Cardiac muscle cell (in vitro differentiated cells and primary cell): ENCODE measurements at regions not wholly inside any gene's neighbourhood (a gene's known extent, or its start where the extent isn't known, plus 50 kb on each side); places are given as distances from the start of the nearest gene placed in this dataset.
A peak's percentile ranks its signal among the peaks of the same experiment; 100 is the strongest.
"Not testable (repeated sequence)": the region's sequence is repeated elsewhere in the genome, so short reads cannot be mapped to it uniquely, and the experiment has no call there.

Experiments
- DNase-seq, 2 donors: peaks; one replicate each; pipeline versions ENCODE4 v3.0.0 to v3.0.0-alpha.2; 2010 to 2017; ENCODE audit warnings: low read depth in 1 of 2, low spot score in 1 of 2
- H3K27ac ChIP-seq: fragments of 200-600 bp; sonication (generic); 2 replicates; pipeline ENCODE4 v1.5.1; 2016
- H3K27me3 ChIP-seq: fragments of 200-600 bp; sonication (generic); 2 replicates; pipeline ENCODE4 v1.6.0; 2016; ENCODE audit warnings: control low read depth
- H3K36me3 ChIP-seq: fragments of 200-600 bp; sonication (generic); 2 replicates; pipeline ENCODE4 v1.5.1; 2016; ENCODE audit warnings: control low read depth
- H3K4me1 ChIP-seq: fragments of 200-600 bp; sonication (generic); 2 replicates; pipeline ENCODE4 v1.8.1; 2017; ENCODE audit warnings: low read depth, mild to moderate bottlenecking, mixed run types
- H3K4me3 ChIP-seq: fragments of 200-600 bp; sonication (generic); 2 replicates; pipeline ENCODE4 v1.5.1; 2016; ENCODE audit warnings: mild to moderate bottlenecking
- H3K9me3 ChIP-seq: fragments of 200-600 bp; sonication (generic); 2 replicates; pipeline ENCODE4 v1.5.1; 2017; ENCODE audit warnings: low read depth, mild to moderate bottlenecking, control low read depth
- TF ChIP-seq, protein P1 (sequence below): IDR thresholded peaks from 2 replicates; pipeline ENCODE4 v1.5.1; 2012; ENCODE audit warnings: low read depth, mild to moderate bottlenecking, low read length

DNA sequence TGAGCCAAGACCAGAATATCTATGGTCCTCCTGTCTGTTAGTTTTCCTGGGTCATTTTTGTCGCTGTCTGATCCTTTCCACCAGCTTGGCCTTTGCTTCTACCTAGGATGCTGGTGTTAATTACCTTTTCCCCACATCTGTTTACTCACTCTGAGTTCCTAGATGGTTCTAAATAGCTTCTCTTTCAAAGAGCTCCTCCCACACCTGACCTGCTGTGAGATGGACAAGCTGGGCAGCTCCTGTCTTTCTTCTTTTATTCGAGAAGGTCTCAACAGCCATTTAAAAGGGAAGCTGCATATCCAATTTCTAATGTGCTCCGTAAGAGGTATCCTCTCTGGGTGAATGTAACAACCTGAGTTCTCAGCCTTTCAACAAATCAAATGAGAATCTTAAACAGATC lies 156.2 kb downstream of the HRH4 start:
- H3K27ac ChIP-seq: no peak overlapping the region
- H3K9me3 ChIP-seq: no peaks in the 10 kb centered on the region
- no peak for DNase-seq
- H3K4me1 ChIP-seq: no peaks in the 10 kb centered on the region
- no peak overlapping the region for H3K4me3 ChIP-seq
- no peaks in the 10 kb centered on the region for H3K36me3 ChIP-seq
- TF ChIP-seq, protein P1, sequence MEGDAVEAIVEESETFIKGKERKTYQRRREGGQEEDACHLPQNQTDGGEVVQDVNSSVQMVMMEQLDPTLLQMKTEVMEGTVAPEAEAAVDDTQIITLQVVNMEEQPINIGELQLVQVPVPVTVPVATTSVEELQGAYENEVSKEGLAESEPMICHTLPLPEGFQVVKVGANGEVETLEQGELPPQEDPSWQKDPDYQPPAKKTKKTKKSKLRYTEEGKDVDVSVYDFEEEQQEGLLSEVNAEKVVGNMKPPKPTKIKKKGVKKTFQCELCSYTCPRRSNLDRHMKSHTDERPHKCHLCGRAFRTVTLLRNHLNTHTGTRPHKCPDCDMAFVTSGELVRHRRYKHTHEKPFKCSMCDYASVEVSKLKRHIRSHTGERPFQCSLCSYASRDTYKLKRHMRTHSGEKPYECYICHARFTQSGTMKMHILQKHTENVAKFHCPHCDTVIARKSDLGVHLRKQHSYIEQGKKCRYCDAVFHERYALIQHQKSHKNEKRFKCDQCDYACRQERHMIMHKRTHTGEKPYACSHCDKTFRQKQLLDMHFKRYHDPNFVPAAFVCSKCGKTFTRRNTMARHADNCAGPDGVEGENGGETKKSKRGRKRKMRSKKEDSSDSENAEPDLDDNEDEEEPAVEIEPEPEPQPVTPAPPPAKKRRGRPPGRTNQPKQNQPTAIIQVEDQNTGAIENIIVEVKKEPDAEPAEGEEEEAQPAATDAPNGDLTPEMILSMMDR: no peak
- H3K27me3 ChIP-seq: no peaks in the 10 kb centered on the region

DNA sequence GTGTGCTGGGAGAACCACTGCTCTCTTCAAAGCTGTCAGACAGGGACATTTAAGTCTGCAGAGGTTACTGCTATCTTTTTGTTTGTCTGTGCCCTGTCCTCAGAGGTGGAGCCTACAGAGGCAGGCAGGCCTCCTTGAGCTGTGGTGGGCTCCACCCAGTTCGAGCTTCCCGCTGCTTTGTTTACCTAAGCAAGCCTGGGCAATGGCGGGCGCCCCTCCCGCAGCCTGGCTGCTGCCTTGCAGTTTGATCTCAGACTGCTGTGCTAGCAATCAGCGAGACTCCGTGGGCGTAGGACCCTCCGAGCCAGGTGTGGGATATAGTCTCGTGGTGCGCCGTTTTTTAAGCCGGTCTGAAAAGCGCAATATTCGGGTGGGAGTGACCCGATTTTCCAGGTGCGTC lies 164.0 kb downstream of the HRH4 start:
- H3K4me1 ChIP-seq, H3K27me3 ChIP-seq, DNase-seq, H3K9me3 ChIP-seq, H3K36me3 ChIP-seq, H3K4me3 ChIP-seq, H3K27ac ChIP-seq: not testable (repeated sequence)

DNA sequence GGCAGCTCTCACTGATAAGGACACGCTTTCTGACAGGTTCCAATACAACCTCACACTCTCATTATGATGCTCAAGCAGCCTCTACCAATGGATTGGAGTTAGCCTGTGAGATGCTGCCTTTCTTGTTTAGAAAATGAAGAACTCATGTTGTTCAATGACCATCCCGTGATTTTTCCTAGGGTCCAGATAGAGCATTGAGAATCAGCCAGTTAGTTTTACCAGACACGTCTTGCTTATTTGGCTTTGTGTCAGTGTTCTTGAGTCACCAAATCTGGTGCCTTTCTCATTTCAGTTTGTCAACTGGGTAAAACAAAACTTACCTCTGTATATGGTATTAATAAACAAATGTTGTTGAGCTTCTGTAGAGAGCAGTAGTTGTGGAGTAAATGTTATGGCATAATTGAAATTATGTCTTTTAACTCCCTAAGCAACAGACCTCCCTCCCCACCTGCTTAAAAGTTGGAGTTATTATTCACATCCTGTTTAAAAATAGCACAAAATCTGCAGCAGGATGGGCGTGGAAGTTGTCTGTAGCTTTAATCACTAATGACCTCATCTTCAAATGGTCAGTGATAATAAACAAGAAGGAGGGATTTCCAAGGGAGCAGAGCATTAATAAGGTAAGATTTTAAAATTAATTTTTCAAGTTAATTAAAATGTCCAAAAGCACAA lies 167.3 kb downstream of the HRH4 start:
- Histone ChIP-seq H3K36me3 (no peaks in the 10 kb centered on the region), H3K4me3 (no peak overlapping the region), H3K27ac (no peak overlapping the region), H3K27me3 (no peaks in the 10 kb centered on the region), H3K9me3 (no peaks in the 10 kb centered on the region), H3K4me1 (peaks cover 7% of the 10 kb centered on the region)
- no peak for DNase-seq
- TF ChIP-seq, protein P1: no peak

DNA sequence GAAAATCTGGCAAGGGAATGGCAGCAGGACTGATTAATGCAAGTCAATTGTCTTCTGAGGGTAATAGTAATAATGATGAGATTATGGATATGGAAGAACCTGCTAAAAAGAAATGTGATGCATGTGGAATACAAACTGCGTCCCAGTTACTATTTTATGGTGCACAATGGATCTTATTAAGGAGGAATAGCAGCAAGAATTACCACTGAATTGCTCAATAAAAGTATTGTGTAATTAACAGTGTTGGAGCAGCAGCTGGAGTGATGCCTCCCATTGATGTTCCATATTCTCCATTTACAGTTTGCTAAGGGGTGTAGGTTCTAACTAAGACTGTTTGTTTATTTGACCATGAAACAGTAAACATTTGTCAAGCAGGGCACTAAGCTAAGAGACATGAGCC lies 167.9 kb downstream of the HRH4 start:
- peak in 1 of 2 donors; percentile 10 for DNase-seq

DNA sequence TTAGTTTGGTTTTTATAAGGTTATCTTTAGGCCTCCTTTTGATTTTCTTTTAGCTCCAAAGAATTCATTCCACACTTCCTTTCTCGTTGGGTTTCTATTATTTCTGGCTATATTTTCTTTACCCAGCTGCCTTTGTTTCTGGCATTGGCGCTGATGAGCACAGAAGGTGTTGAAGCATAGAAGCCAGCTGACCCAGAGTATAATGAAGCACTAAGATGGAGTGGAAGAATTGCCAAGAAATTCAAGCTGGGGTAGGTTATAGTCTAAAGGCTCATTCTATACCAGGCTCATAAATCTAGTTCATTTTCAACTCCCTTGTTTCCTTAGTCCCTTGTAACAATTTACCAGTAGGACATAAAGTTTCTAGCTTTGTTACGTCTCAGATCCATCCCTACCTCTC lies 169.5 kb downstream of the HRH4 start:
- Histone ChIP-seq H3K27me3 (no peaks in the 10 kb centered on the region), H3K27ac (no peak overlapping the region), H3K9me3 (no peaks in the 10 kb centered on the region), H3K4me1 (peaks cover 7% of the 10 kb centered on the region), H3K4me3 (no peak overlapping the region), H3K36me3 (no peaks in the 10 kb centered on the region)
- TF ChIP-seq, protein P1: no peak
- DNase-seq: no peak

More for the DNA sequence above, 167.9 kb downstream of the HRH4 start:
- no peak overlapping the region for H3K4me3 ChIP-seq
- no peaks in the 10 kb centered on the region for H3K9me3 ChIP-seq
- TF ChIP-seq, protein P1: no peak
- no peaks in the 10 kb centered on the region for H3K36me3 ChIP-seq
- no peak overlapping the region for H3K27ac ChIP-seq
- peaks cover 7% of the 10 kb centered on the region for H3K4me1 ChIP-seq
- no peaks in the 10 kb centered on the region for H3K27me3 ChIP-seq

DNA sequence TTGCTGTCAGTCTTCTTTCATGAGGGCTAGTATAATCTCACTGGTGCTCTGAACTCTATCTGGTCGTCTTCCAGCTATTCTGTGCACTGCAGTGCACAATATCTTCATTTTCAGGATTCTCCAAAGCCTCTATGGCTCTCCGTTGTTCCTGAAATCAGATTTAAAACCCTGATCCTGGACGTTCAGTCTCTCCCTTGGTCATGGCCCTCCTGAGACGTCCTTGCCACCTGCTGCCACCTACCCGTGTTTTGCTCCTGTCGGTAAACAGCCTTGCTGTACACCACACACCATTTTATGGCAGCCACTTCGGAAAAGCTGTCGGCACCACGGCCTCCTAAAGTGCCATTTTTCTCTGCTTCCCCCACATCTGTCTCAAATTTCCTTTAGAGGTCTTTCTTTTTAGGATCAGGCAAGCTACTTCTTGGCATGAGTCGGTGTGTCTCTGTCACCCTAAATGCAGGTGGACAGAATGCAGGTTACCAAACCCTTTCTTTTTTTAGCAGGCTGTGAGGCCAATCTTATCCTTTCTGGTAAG lies 170.0 kb downstream of the HRH4 start:
- Histone ChIP-seq H3K4me1 (peaks cover 7% of the 10 kb centered on the region), H3K4me3 (no peak overlapping the region), H3K27me3 (no peaks in the 10 kb centered on the region), H3K9me3 (no peaks in the 10 kb centered on the region), H3K27ac (no peak overlapping the region), H3K36me3 (no peaks in the 10 kb centered on the region)
- DNase-seq: no peak
- TF ChIP-seq, protein P1: no peak
